ENCODE measurements at regions not wholly inside any gene's neighbourhood (a gene's known extent, or its start where the extent isn't known, plus 50 kb on each side); places are given as distances from the start of the nearest gene placed in this dataset.
"Not testable (repeated sequence)": the region's sequence is repeated elsewhere in the genome, so short reads cannot be mapped to it uniquely, and the experiment has no call there.

DNA sequence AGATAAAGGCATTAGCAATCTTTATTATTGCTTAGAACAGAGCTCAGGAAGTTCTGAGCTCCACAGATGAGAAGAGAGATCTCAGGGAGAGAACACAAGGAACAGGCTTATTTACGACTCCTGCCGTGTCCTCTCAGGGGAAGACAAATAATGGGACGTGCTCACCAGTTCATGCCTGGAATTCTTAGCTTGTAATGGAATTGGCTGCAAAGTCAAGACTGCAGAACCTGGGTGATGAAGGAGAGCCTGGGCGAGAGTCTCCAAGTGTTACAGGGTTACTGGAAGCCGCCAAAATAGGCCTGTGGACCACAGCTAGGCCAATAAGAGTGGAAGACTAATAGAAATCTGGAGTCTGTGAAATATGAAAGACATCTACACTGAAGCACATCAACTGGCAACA is 174.5 kb upstream of the ADAMTSL1 start:
- Histone ChIP-seq H3K27ac (ENCODE audit: low read length) (no peak overlapping the region), H4K20me1 (ENCODE audit: insufficient read depth, low read depth, low read length) (no peaks in the 10 kb centered on the region), H3K36me3 (ENCODE audit: insufficient read depth, low read length) (no peaks in the 10 kb centered on the region), H2AFZ (ENCODE audit: low read length) (no peak overlapping the region), H3K27me3 (ENCODE audit: low read length) (no peaks in the 10 kb centered on the region), H3K9me3 (ENCODE audit: low read length) (no peaks in the 10 kb centered on the region), H3K9ac (ENCODE audit: low read length) (no peak overlapping the region), H3K9me2 (replicated peaks; ENCODE audit: insufficient read depth, low read length) (no peaks in the 10 kb centered on the region), H3K79me2 (ENCODE audit: low read length) (no peaks in the 10 kb centered on the region), H3K4me2 (ENCODE audit: low read depth, low read length, poor library complexity, severe bottlenecking) (no peak overlapping the region), H3K4me3 (ENCODE audit: low read length) (no peak overlapping the region), H3K4me1 (ENCODE audit: low read length) (no peaks in the 10 kb centered on the region)
- DNase-seq: no peak

DNA sequence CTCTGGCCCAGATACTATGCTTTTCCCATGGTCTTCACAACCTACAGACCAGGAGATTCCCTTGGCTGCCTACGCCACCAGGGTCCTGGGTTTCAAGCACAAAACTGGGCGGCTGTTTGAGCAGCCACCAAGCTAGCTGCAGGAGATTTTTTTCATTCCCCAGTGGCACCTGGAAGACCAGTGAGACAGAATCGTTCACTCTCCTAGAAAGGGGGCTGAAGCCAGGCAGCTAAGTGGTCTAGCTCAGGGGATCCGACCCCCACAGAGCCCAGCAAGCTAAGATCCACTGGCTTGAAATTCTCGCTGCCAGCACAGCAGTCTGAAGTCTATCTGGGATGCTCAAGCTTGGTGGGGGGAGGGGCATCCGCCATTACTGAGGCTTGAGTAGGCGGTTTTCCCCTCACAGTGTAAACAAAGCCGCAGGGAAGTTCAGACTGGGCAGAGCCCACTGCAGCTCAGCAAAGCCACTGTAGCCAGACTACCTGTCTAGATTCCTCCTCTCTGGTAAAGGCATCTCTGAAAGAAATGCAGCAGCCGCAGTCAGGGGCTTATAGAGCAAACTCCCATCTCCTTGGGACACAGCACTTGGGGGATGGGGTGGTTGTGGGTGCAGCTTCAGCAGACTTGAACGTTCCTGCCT is 168.7 kb upstream of the ADAMTSL1 start:
- not testable (repeated sequence) for H3K9me3 ChIP-seq (ENCODE audit: low read length); H3K4me2 ChIP-seq (ENCODE audit: low read depth, low read length, poor library complexity, severe bottlenecking); H3K9me2 ChIP-seq (replicated peaks; ENCODE audit: insufficient read depth, low read length); H2AFZ ChIP-seq (ENCODE audit: low read length); H3K79me2 ChIP-seq (ENCODE audit: low read length); H3K4me1 ChIP-seq (ENCODE audit: low read length); H3K27me3 ChIP-seq (ENCODE audit: low read length); H3K4me3 ChIP-seq (ENCODE audit: low read length); H3K9ac ChIP-seq (ENCODE audit: low read length); H4K20me1 ChIP-seq (ENCODE audit: insufficient read depth, low read depth, low read length); DNase-seq; H3K36me3 ChIP-seq (ENCODE audit: insufficient read depth, low read length); H3K27ac ChIP-seq (ENCODE audit: low read length)

GRCh38 chr9:18314316-18314715 is 159.6 kb upstream of the ADAMTSL1 start:
- H3K4me3 ChIP-seq (ENCODE audit: low read length): no peak overlapping the region
- no peak for DNase-seq

GRCh38 chr9:18317896-18318295 is 156.1 kb upstream of the ADAMTSL1 start:
- no peak overlapping the region for H2AFZ ChIP-seq (ENCODE audit: low read length)
- H4K20me1 ChIP-seq (ENCODE audit: insufficient read depth, low read depth, low read length): no peaks in the 10 kb centered on the region
- no peaks in the 10 kb centered on the region for H3K36me3 ChIP-seq (ENCODE audit: insufficient read depth, low read length)
- H3K79me2 ChIP-seq (ENCODE audit: low read length): no peaks in the 10 kb centered on the region
- no peak for DNase-seq
- H3K27ac ChIP-seq (ENCODE audit: low read length): no peak overlapping the region
- H3K9me3 ChIP-seq (ENCODE audit: low read length): no peaks in the 10 kb centered on the region
- H3K4me3 ChIP-seq (ENCODE audit: low read length): no peak overlapping the region
- no peaks in the 10 kb centered on the region for H3K9me2 ChIP-seq (replicated peaks; ENCODE audit: insufficient read depth, low read length)
- no peaks in the 10 kb centered on the region for H3K27me3 ChIP-seq (ENCODE audit: low read length)
- H3K9ac ChIP-seq (ENCODE audit: low read length): no peak overlapping the region
- H3K4me1 ChIP-seq (ENCODE audit: low read length): no peaks in the 10 kb centered on the region
- no peak overlapping the region for H3K4me2 ChIP-seq (ENCODE audit: low read depth, low read length, poor library complexity, severe bottlenecking)

More at GRCh38 chr9:18314316-18314715, 159.6 kb upstream of the ADAMTSL1 start:
- Histone ChIP-seq H3K79me2 (ENCODE audit: low read length) (no peaks in the 10 kb centered on the region), H3K9ac (ENCODE audit: low read length) (no peak overlapping the region), H3K9me2 (replicated peaks; ENCODE audit: insufficient read depth, low read length) (no peaks in the 10 kb centered on the region), H4K20me1 (ENCODE audit: insufficient read depth, low read depth, low read length) (no peaks in the 10 kb centered on the region), H3K27me3 (ENCODE audit: low read length) (no peaks in the 10 kb centered on the region), H2AFZ (ENCODE audit: low read length) (no peak overlapping the region), H3K27ac (ENCODE audit: low read length) (no peak overlapping the region), H3K9me3 (ENCODE audit: low read length) (no peaks in the 10 kb centered on the region), H3K36me3 (ENCODE audit: insufficient read depth, low read length) (no peaks in the 10 kb centered on the region), H3K4me2 (ENCODE audit: low read depth, low read length, poor library complexity, severe bottlenecking) (no peak overlapping the region), H3K4me1 (ENCODE audit: low read length) (no peaks in the 10 kb centered on the region)

GRCh38 chr9:18319918-18320445 is 154.0 kb upstream of the ADAMTSL1 start:
- H3K79me2 ChIP-seq (ENCODE audit: low read length): no peaks in the 10 kb centered on the region
- H3K9me3 ChIP-seq (ENCODE audit: low read length): no peaks in the 10 kb centered on the region
- no peak overlapping the region for H2AFZ ChIP-seq (ENCODE audit: low read length)
- H3K27me3 ChIP-seq (ENCODE audit: low read length): no peaks in the 10 kb centered on the region
- H3K4me1 ChIP-seq (ENCODE audit: low read length): no peaks in the 10 kb centered on the region
- no peak overlapping the region for H3K4me3 ChIP-seq (ENCODE audit: low read length)
- H4K20me1 ChIP-seq (ENCODE audit: insufficient read depth, low read depth, low read length): no peaks in the 10 kb centered on the region
- H3K9ac ChIP-seq (ENCODE audit: low read length): no peak overlapping the region
- no peaks in the 10 kb centered on the region for H3K36me3 ChIP-seq (ENCODE audit: insufficient read depth, low read length)
- DNase-seq: no peak
- H3K4me2 ChIP-seq (ENCODE audit: low read depth, low read length, poor library complexity, severe bottlenecking): no peak overlapping the region
- H3K9me2 ChIP-seq (replicated peaks; ENCODE audit: insufficient read depth, low read length): no peaks in the 10 kb centered on the region
- no peak overlapping the region for H3K27ac ChIP-seq (ENCODE audit: low read length)

DNA sequence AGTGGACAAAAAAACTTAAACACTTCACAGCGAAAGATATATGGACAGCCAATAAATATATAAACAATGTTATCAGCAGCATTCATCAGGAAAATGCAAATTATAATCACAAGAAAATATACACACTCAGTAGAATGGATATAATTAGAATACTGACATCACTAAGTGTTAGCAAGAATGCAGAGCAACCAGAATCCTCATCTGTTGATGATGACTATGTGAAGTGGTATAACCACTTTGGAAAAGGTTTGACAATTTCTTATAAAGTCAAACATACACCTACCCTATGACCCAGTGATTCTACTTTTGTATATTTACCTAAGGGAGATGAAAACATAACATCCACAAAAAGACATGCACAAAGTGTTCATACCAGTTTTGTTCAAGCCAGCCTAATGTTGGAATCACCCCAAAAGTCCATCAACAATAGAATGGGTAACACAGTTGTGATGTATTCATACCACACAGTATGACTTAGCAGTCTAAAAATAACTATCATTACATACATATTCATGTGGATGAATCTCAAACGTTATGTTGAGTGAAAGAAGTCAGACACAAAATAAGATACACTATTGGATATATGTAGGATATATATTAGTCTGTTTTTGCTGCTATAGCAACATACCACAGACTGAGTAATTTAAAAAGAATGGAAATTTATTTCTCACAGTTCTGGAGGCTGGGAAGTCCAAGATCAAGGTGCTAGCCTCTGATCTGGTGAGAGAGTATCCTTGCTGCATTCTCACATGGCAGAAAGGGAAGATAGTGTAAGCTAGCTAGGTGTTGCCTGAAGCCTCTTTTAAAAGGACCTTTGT is 148.8 kb upstream of the ADAMTSL1 start:
- Histone ChIP-seq H3K4me3 (ENCODE audit: low read length) (no peak overlapping the region), H3K9ac (ENCODE audit: low read length) (no peak overlapping the region), H3K27me3 (ENCODE audit: low read length) (no peaks in the 10 kb centered on the region), H3K79me2 (ENCODE audit: low read length) (no peaks in the 10 kb centered on the region), H3K9me3 (ENCODE audit: low read length) (no peaks in the 10 kb centered on the region), H2AFZ (ENCODE audit: low read length) (no peak overlapping the region), H3K27ac (ENCODE audit: low read length) (no peak overlapping the region), H3K4me1 (ENCODE audit: low read length) (no peaks in the 10 kb centered on the region), H3K36me3 (ENCODE audit: insufficient read depth, low read length) (no peaks in the 10 kb centered on the region), H4K20me1 (ENCODE audit: insufficient read depth, low read depth, low read length) (no peaks in the 10 kb centered on the region), H3K9me2 (replicated peaks; ENCODE audit: insufficient read depth, low read length) (no peaks in the 10 kb centered on the region), H3K4me2 (ENCODE audit: low read depth, low read length, poor library complexity, severe bottlenecking) (no peak overlapping the region)
- DNase-seq: no peak

DNA sequence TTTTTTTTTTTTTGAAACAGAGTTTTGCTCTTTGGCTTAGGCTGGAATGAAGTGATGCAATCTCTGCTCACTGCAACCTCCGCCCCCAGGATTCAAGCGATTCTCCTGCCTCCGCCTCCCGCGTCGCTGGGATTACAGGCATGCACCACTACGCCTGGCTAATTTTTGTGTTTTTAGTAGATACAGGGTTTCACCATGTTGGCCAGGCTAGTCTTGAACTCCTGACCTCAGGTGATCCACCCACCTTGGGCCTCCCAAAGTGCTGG is 148.3 kb upstream of the ADAMTSL1 start:
- H3K27ac ChIP-seq (ENCODE audit: low read length); DNase-seq; H3K4me1 ChIP-seq (ENCODE audit: low read length); H3K9ac ChIP-seq (ENCODE audit: low read length); H3K79me2 ChIP-seq (ENCODE audit: low read length); H3K9me2 ChIP-seq (replicated peaks; ENCODE audit: insufficient read depth, low read length); H3K4me3 ChIP-seq (ENCODE audit: low read length); H3K27me3 ChIP-seq (ENCODE audit: low read length); H4K20me1 ChIP-seq (ENCODE audit: insufficient read depth, low read depth, low read length); H3K4me2 ChIP-seq (ENCODE audit: low read depth, low read length, poor library complexity, severe bottlenecking); H2AFZ ChIP-seq (ENCODE audit: low read length); H3K9me3 ChIP-seq (ENCODE audit: low read length); H3K36me3 ChIP-seq (ENCODE audit: insufficient read depth, low read length): not testable (repeated sequence)

- H3K79me2 ChIP-seq (ENCODE audit: low read length): no peaks in the 10 kb centered on the region
- DNase-seq: no peak
- H3K4me2 ChIP-seq (ENCODE audit: low read depth, low read length, poor library complexity, severe bottlenecking): no peak overlapping the region
- H3K9me3 ChIP-seq (ENCODE audit: low read length): no peaks in the 10 kb centered on the region
- H3K27ac ChIP-seq (ENCODE audit: low read length): no peak overlapping the region
- no peaks in the 10 kb centered on the region for H4K20me1 ChIP-seq (ENCODE audit: insufficient read depth, low read depth, low read length)
- H3K9me2 ChIP-seq (replicated peaks; ENCODE audit: insufficient read depth, low read length): no peaks in the 10 kb centered on the region
- H3K4me1 ChIP-seq (ENCODE audit: low read length): no peaks in the 10 kb centered on the region
- H2AFZ ChIP-seq (ENCODE audit: low read length): no peak overlapping the region
- H3K4me3 ChIP-seq (ENCODE audit: low read length): no peak overlapping the region
- no peaks in the 10 kb centered on the region for H3K36me3 ChIP-seq (ENCODE audit: insufficient read depth, low read length)
- no peaks in the 10 kb centered on the region for H3K27me3 ChIP-seq (ENCODE audit: low read length)
- no peak overlapping the region for H3K9ac ChIP-seq (ENCODE audit: low read length)
Observed at GRCh38 chr9:18327121-18327520, 146.8 kb upstream of the ADAMTSL1 start.
